ENCODE measurements at regions not wholly inside any gene's neighbourhood (a gene's known extent, or its start where the extent isn't known, plus 50 kb on each side); places are given as distances from the start of the nearest gene placed in this dataset.
A peak's percentile ranks its signal among the peaks of the same experiment; 100 is the strongest.

GRCh38 chr2:17311771-17312511, 206.3 kb downstream of the RAD51AP2 start:
- TF ChIP-seq ZNF114 (CRISPR knock-in tag; IDR thresholded peaks at IDR 0.05), result no peak
- no peak for TF ChIP-seq REST (IDR thresholded peaks at IDR 0.05; ENCODE audit: unreplicated experiment)
- no peak for TF ChIP-seq CTCF (conservative IDR thresholded peaks at IDR 0.05; ENCODE audit: low read depth in 2 of 2)
- TF ChIP-seq NANOG (IDR thresholded peaks at IDR 0.05; ENCODE audit: borderline replicate concordance), result no peak
- TF ChIP-seq STAT1 (IDR thresholded peaks at IDR 0.05; ENCODE audit: unreplicated experiment), result no peak
- TF ChIP-seq ETS1 (IDR thresholded peaks at IDR 0.05), result no peak
- no peak for TF ChIP-seq ZNF331 (CRISPR knock-in tag; IDR thresholded peaks at IDR 0.05; ENCODE audit: low read depth)
- no peak for TF ChIP-seq CREB1 (CRISPR knock-in tag; IDR thresholded peaks at IDR 0.05; ENCODE audit: low read depth)
- TF ChIP-seq EZH2phosphoT487 (IDR thresholded peaks at IDR 0.05; ENCODE audit: unreplicated experiment), result no peak
- no peak for TF ChIP-seq ZNF462 (CRISPR knock-in tag; IDR thresholded peaks at IDR 0.05)
- no peak for TF ChIP-seq POLR2AphosphoS5 (IDR thresholded peaks at IDR 0.05; ENCODE audit: low read depth)
- TF ChIP-seq EZH2 (IDR thresholded peaks at IDR 0.05; ENCODE audit: low read depth, unreplicated experiment), result no peak
- no peak for TF ChIP-seq JUNB (IDR thresholded peaks at IDR 0.05; ENCODE audit: unreplicated experiment)
- no peaks in the 10 kb centered on the region for H3K36me3 ChIP-seq (ENCODE audit: insufficient read depth)
- H3K4me1 ChIP-seq (ENCODE audit: insufficient read depth), result peaks cover 14% of the 10 kb centered on the region
- no peaks in the 10 kb centered on the region for H3K9me3 Mint-ChIP-seq
- no peaks in the 10 kb centered on the region for H3K9me2 ChIP-seq (ENCODE audit: insufficient read depth)
- no peak overlapping the region for H2AFZ ChIP-seq
- peaks cover 25% of the 10 kb centered on the region for H3K4me1 Mint-ChIP-seq
- no peaks in the 10 kb centered on the region for H3F3A ChIP-seq (replicated peaks; ENCODE audit: low read depth)
- H3K27ac Mint-ChIP-seq, result no peak overlapping the region
- H3K4me3 ChIP-seq, result no peak overlapping the region
- H3K4me3 Mint-ChIP-seq, result no peak overlapping the region
- H3K27me3 ChIP-seq (ENCODE audit: insufficient read depth), result no peaks in the 10 kb centered on the region
- no peaks in the 10 kb centered on the region for H3K79me2 ChIP-seq (replicated peaks; ENCODE audit: insufficient read depth)
- peaks cover 6% of the 10 kb centered on the region for H3K27me3 Mint-ChIP-seq (ENCODE audit: insufficient read depth, low read depth, poor library complexity)
- H3K36me3 Mint-ChIP-seq (ENCODE audit: low read depth), result no peaks in the 10 kb centered on the region
- peak overlapping the region; percentile 9; the same call in 1 of the 2 replicates for H3K4me2 ChIP-seq
- DNase-seq (ENCODE audit: low spot score) (no peak), ATAC-seq (no peak)
- no peaks in the 10 kb centered on the region for H4K20me1 ChIP-seq (replicated peaks; ENCODE audit: insufficient read depth)
- no peak overlapping the region for H3K27ac ChIP-seq (ENCODE audit: low read depth)

Data from GM23338 (cell line).